ENCODE measurements at regions not wholly inside any gene's neighbourhood (a gene's known extent, or its start where the extent isn't known, plus 50 kb on each side); places are given as distances from the start of the nearest gene placed in this dataset.

GRCh38 chr6:50102676-50103075 is 52.9 kb upstream of the DEFB112 start:
- H3K9me3 Mint-ChIP-seq = peaks cover 4% of the 10 kb centered on the region
- H3K36me3 Mint-ChIP-seq (ENCODE audit: low read depth) = no peaks in the 10 kb centered on the region
- H3K27me3 Mint-ChIP-seq (ENCODE audit: insufficient read depth) = no peaks in the 10 kb centered on the region
- intact Hi-C loops (cut with micrococcal nuclease) = no loop called here
- H3K27ac Mint-ChIP-seq = no peak overlapping the region
- H3K4me1 Mint-ChIP-seq (ENCODE audit: low read depth) = no peaks in the 10 kb centered on the region
- DNase-seq (ENCODE audit: low spot score) = no peak
- no peak overlapping the region for H3K4me3 Mint-ChIP-seq

- H3K27ac Mint-ChIP-seq = no peak overlapping the region
- no peaks in the 10 kb centered on the region for H3K4me1 Mint-ChIP-seq (ENCODE audit: low read depth)
- intact Hi-C loops (cut with micrococcal nuclease) = no loop called here
Measured at GRCh38 chr6:50110587-50110986, 60.9 kb upstream of the DEFB112 start.

GRCh38 chr6:50112981-50113857 is 63.5 kb upstream of the DEFB112 start:
- no peak overlapping the region for H3K4me3 Mint-ChIP-seq
- no peaks in the 10 kb centered on the region for H3K36me3 Mint-ChIP-seq (ENCODE audit: low read depth)
- no peaks in the 10 kb centered on the region for H3K9me3 Mint-ChIP-seq
- no peak overlapping the region for H3K27ac Mint-ChIP-seq
- H3K4me1 Mint-ChIP-seq (ENCODE audit: low read depth) = no peaks in the 10 kb centered on the region
- intact Hi-C loops (cut with micrococcal nuclease) = no loop called here
- no peak for DNase-seq (ENCODE audit: low spot score)
- H3K27me3 Mint-ChIP-seq (ENCODE audit: insufficient read depth) = no peaks in the 10 kb centered on the region

More at GRCh38 chr6:50110587-50110986, 60.9 kb upstream of the DEFB112 start:
- no peak for DNase-seq (ENCODE audit: low spot score)
- Mint-ChIP-seq H3K36me3 (ENCODE audit: low read depth) (no peaks in the 10 kb centered on the region), H3K4me3 (no peak overlapping the region), H3K9me3 (no peaks in the 10 kb centered on the region), H3K27me3 (ENCODE audit: insufficient read depth) (no peaks in the 10 kb centered on the region)

- H3K27me3 Mint-ChIP-seq (ENCODE audit: insufficient read depth) = no peaks in the 10 kb centered on the region
- H3K27ac Mint-ChIP-seq = no peak overlapping the region
- H3K36me3 Mint-ChIP-seq (ENCODE audit: low read depth) = no peaks in the 10 kb centered on the region
- H3K4me1 Mint-ChIP-seq (ENCODE audit: low read depth) = no peaks in the 10 kb centered on the region
- H3K9me3 Mint-ChIP-seq = no peaks in the 10 kb centered on the region
- no peak overlapping the region for H3K4me3 Mint-ChIP-seq
- DNase-seq (ENCODE audit: low spot score) = no peak
- intact Hi-C loops (cut with micrococcal nuclease) = no loop called here
Measured at GRCh38 chr6:50116390-50116789, 66.7 kb upstream of the DEFB112 start.

- Mint-ChIP-seq H3K4me1 (ENCODE audit: low read depth) (no peaks in the 10 kb centered on the region), H3K27ac (no peak overlapping the region), H3K36me3 (ENCODE audit: low read depth) (no peaks in the 10 kb centered on the region), H3K27me3 (ENCODE audit: insufficient read depth) (no peaks in the 10 kb centered on the region), H3K4me3 (no peak overlapping the region), H3K9me3 (no peaks in the 10 kb centered on the region)
- intact Hi-C loops (cut with micrococcal nuclease) = no loop called here
- no peak for DNase-seq (ENCODE audit: low spot score)
Measured at GRCh38 chr6:50116797-50117542, 67.2 kb upstream of the DEFB112 start.

GRCh38 chr6:50120300-50120699 is 70.6 kb upstream of the DEFB112 start:
- no peaks in the 10 kb centered on the region for H3K36me3 Mint-ChIP-seq (ENCODE audit: low read depth)
- no peak overlapping the region for H3K27ac Mint-ChIP-seq
- intact Hi-C loops (cut with micrococcal nuclease) = loop anchor here (10.0 kb wide), 1 partner anchor 1835 kb away; no protein-coding TSS in a partner anchor
- no peaks in the 10 kb centered on the region for H3K9me3 Mint-ChIP-seq
- no peak overlapping the region for H3K4me3 Mint-ChIP-seq
- no peaks in the 10 kb centered on the region for H3K4me1 Mint-ChIP-seq (ENCODE audit: low read depth)
- H3K27me3 Mint-ChIP-seq (ENCODE audit: insufficient read depth) = no peaks in the 10 kb centered on the region
- no peak for DNase-seq (ENCODE audit: low spot score)

GRCh38 chr6:50123688-50124087 is 74.0 kb upstream of the DEFB112 start:
- no peak overlapping the region for H3K4me3 Mint-ChIP-seq
- no peak overlapping the region for H3K27ac Mint-ChIP-seq
- no peaks in the 10 kb centered on the region for H3K36me3 Mint-ChIP-seq (ENCODE audit: low read depth)
- H3K27me3 Mint-ChIP-seq (ENCODE audit: insufficient read depth) = no peaks in the 10 kb centered on the region
- H3K9me3 Mint-ChIP-seq = no peaks in the 10 kb centered on the region
- no peak for DNase-seq (ENCODE audit: low spot score)
- intact Hi-C loops (cut with micrococcal nuclease) = loop anchor here (10.0 kb wide), 1 partner anchor 1831 kb away; no protein-coding TSS in a partner anchor
- H3K4me1 Mint-ChIP-seq (ENCODE audit: low read depth) = no peaks in the 10 kb centered on the region

- DNase-seq (ENCODE audit: low spot score) = no peak
- H3K4me1 Mint-ChIP-seq (ENCODE audit: low read depth) = no peaks in the 10 kb centered on the region
- no peaks in the 10 kb centered on the region for H3K27me3 Mint-ChIP-seq (ENCODE audit: insufficient read depth)
- H3K36me3 Mint-ChIP-seq (ENCODE audit: low read depth) = no peaks in the 10 kb centered on the region
- no peak overlapping the region for H3K4me3 Mint-ChIP-seq
- intact Hi-C loops (cut with micrococcal nuclease) = loop anchor here (10.0 kb wide), 1 partner anchor 1830 kb away; no protein-coding TSS in a partner anchor
- no peak overlapping the region for H3K27ac Mint-ChIP-seq
- H3K9me3 Mint-ChIP-seq = no peaks in the 10 kb centered on the region
Measured at GRCh38 chr6:50124572-50124971, 74.8 kb upstream of the DEFB112 start.

GRCh38 chr6:50128420-50129005 is 78.8 kb upstream of the DEFB112 start:
- no peak for DNase-seq (ENCODE audit: low spot score)
- Mint-ChIP-seq H3K4me1 (ENCODE audit: low read depth) (no peaks in the 10 kb centered on the region), H3K4me3 (no peak overlapping the region), H3K36me3 (ENCODE audit: low read depth) (no peaks in the 10 kb centered on the region), H3K27me3 (ENCODE audit: insufficient read depth) (no peaks in the 10 kb centered on the region), H3K27ac (no peak overlapping the region), H3K9me3 (no peaks in the 10 kb centered on the region)
- intact Hi-C loops (cut with micrococcal nuclease) = loop anchor here (1.0 to 10.0 kb wide), 2 partner anchors 474 to 1826 kb away; no protein-coding TSS in a partner anchor

GRCh38 chr6:50135968-50136367 is 86.2 kb upstream of the DEFB112 start:
- Mint-ChIP-seq H3K4me3 (no peak overlapping the region), H3K36me3 (ENCODE audit: low read depth) (no peaks in the 10 kb centered on the region), H3K4me1 (ENCODE audit: low read depth) (no peaks in the 10 kb centered on the region), H3K27me3 (ENCODE audit: insufficient read depth) (no peaks in the 10 kb centered on the region), H3K27ac (no peak overlapping the region), H3K9me3 (no peaks in the 10 kb centered on the region)
- intact Hi-C loops (cut with micrococcal nuclease) = no loop called here
- no peak for DNase-seq (ENCODE audit: low spot score)

- H3K27me3 Mint-ChIP-seq (ENCODE audit: insufficient read depth) = no peaks in the 10 kb centered on the region
- H3K4me3 Mint-ChIP-seq = no peak overlapping the region
- H3K27ac Mint-ChIP-seq = no peak overlapping the region
- intact Hi-C loops (cut with micrococcal nuclease) = no loop called here
- no peaks in the 10 kb centered on the region for H3K4me1 Mint-ChIP-seq (ENCODE audit: low read depth)
- no peak for DNase-seq (ENCODE audit: low spot score)
- H3K36me3 Mint-ChIP-seq (ENCODE audit: low read depth) = no peaks in the 10 kb centered on the region
- H3K9me3 Mint-ChIP-seq = no peaks in the 10 kb centered on the region
Measured at GRCh38 chr6:50141100-50141499, 91.4 kb upstream of the DEFB112 start.

- H3K36me3 Mint-ChIP-seq (ENCODE audit: low read depth) = no peaks in the 10 kb centered on the region
- H3K27me3 Mint-ChIP-seq (ENCODE audit: insufficient read depth) = no peaks in the 10 kb centered on the region
- H3K4me3 Mint-ChIP-seq = no peak overlapping the region
- no peaks in the 10 kb centered on the region for H3K4me1 Mint-ChIP-seq (ENCODE audit: low read depth)
- no peak for DNase-seq (ENCODE audit: low spot score)
- H3K27ac Mint-ChIP-seq = no peak overlapping the region
- no peaks in the 10 kb centered on the region for H3K9me3 Mint-ChIP-seq
- intact Hi-C loops (cut with micrococcal nuclease) = no loop called here
Measured at GRCh38 chr6:50143011-50143719, 93.4 kb upstream of the DEFB112 start.

Measured in activated T-helper 1 cell treated with anti-CD3 and anti-CD28 coated beads, Interleukin-12 subunit alpha, Interleukin-12 subunit beta, Interleukin-2, Interleukin-4 antibody, amounts not matched to agents 30 ng/mL and 10 ng/mL and 1 ng/mL, durations not matched to agents 14 hours and 24 hours and 36 hours (primary cell).